CD4-positive, alpha-beta T cell (primary cell): ENCODE measurements at regions not wholly inside any gene's neighbourhood (a gene's known extent, or its start where the extent isn't known, plus 50 kb on each side); places are given as distances from the start of the nearest gene placed in this dataset.

Experiments
- ATAC-seq: fragments of 200-7000 bp; cut with Tn5 transposase; one replicate; pipeline ENCODE4 v1.10.0; 2022; ENCODE audit warnings: mild to moderate bottlenecking; ENCODE audit not compliant: poor library complexity
- CTCF ChIA-PET: fragments of 350-600 bp; sonication (Branson Sonifier 250); formaldehyde crosslinking; loops from one replicate; lab custom pipeline; 2021; ENCODE audit warnings: antibody characterized with exemption, inconsistent platforms; lab: Charles Lee
- POLR2A ChIA-PET: fragments of 350-600 bp; sonication (Branson Sonifier 250); formaldehyde crosslinking; loops from one replicate; lab custom pipeline; 2021; ENCODE audit warnings: antibody characterized with exemption, inconsistent platforms; lab: Charles Lee
- DNase-seq, 14 experiments: peaks; one replicate each; pipeline ENCODE4 v3.0.0-alpha.2; 2013 to 2020; ENCODE audit warnings: mixed read lengths in 2 of 14
- H3K27ac ChIP-seq, 2 donors: one replicate each; pipeline versions ENCODE4 v1.5.1 to v1.7.0; 2013; ENCODE audit warnings: low read length in 2 of 2, low read depth in 1 of 2, mild to moderate bottlenecking in 1 of 2
- H3K27me3 ChIP-seq, 2 experiments: 1 replicate in 1 of 2; 2 replicates in 1 of 2; pipeline versions ENCODE4 v1.6.1 to v1.7.0; 2013; ENCODE audit warnings: low read length in 2 of 2, control low read depth in 1 of 2, mild to moderate bottlenecking in 1 of 2, moderate library complexity in 1 of 2; ENCODE audit not compliant: insufficient read depth in 2 of 2, control insufficient read depth in 1 of 2
- H3K36me3 ChIP-seq: one replicate; pipeline ENCODE4 v1.6.1; 2013; ENCODE audit warnings: low read length, control low read depth; ENCODE audit not compliant: insufficient read depth
- H3K4me1 ChIP-seq: one replicate; pipeline ENCODE4 v1.6.1; 2013; ENCODE audit warnings: low read length, control low read depth; ENCODE audit not compliant: insufficient read depth
- H3K4me3 ChIP-seq: one replicate; pipeline ENCODE4 v1.5.1; 2013; ENCODE audit warnings: mild to moderate bottlenecking, low read length, moderate library complexity
- H3K9me3 ChIP-seq, 2 experiments: 1 replicate in 1 of 2; 2 replicates in 1 of 2; pipeline versions ENCODE4 v1.6.1 to v1.7.0; 2013; ENCODE audit warnings: low read length in 2 of 2, mild to moderate bottlenecking in 2 of 2, control low read depth in 1 of 2, moderate library complexity in 1 of 2; ENCODE audit not compliant: control insufficient read depth in 1 of 2, insufficient read depth in 1 of 2
- H3K27ac Mint-ChIP-seq: one replicate; pipeline ENCODE4 v1.8.0; 2020; ENCODE audit warnings: mixed read lengths
- H3K27me3 Mint-ChIP-seq: one replicate; pipeline ENCODE4 v1.8.0; 2021; ENCODE audit warnings: mixed read lengths
- H3K36me3 Mint-ChIP-seq: one replicate; pipeline ENCODE4 v1.8.0; 2021; ENCODE audit warnings: low read depth, mixed read lengths
- H3K4me1 Mint-ChIP-seq: one replicate; pipeline ENCODE4 v1.8.0; 2021; ENCODE audit warnings: low read depth, mixed read lengths
- H3K4me3 Mint-ChIP-seq: one replicate; pipeline ENCODE4 v1.8.0; 2020; ENCODE audit warnings: mild to moderate bottlenecking, mixed read lengths
- H3K9me3 Mint-ChIP-seq: one replicate; pipeline ENCODE4 v1.8.0; 2020; ENCODE audit warnings: mixed read lengths
- CTCF ChIP-seq: fragments of 200-600 bp; IDR thresholded peaks from one replicate; pipeline ENCODE4 v1.8.0; 2022; ENCODE audit warnings: antibody characterized with exemption, mild to moderate bottlenecking
- intact Hi-C, 2 experiments: fragments of 100-400 bp; cut with DNase I in 1 of 2; cut with micrococcal nuclease in 1 of 2; formaldehyde crosslinking; loops; one replicate each; pipeline versions ENCODE4 v1.15.1 to v1.9.0; 2023 to 2025; cut with DNase I, micrococcal nuclease

DNA sequence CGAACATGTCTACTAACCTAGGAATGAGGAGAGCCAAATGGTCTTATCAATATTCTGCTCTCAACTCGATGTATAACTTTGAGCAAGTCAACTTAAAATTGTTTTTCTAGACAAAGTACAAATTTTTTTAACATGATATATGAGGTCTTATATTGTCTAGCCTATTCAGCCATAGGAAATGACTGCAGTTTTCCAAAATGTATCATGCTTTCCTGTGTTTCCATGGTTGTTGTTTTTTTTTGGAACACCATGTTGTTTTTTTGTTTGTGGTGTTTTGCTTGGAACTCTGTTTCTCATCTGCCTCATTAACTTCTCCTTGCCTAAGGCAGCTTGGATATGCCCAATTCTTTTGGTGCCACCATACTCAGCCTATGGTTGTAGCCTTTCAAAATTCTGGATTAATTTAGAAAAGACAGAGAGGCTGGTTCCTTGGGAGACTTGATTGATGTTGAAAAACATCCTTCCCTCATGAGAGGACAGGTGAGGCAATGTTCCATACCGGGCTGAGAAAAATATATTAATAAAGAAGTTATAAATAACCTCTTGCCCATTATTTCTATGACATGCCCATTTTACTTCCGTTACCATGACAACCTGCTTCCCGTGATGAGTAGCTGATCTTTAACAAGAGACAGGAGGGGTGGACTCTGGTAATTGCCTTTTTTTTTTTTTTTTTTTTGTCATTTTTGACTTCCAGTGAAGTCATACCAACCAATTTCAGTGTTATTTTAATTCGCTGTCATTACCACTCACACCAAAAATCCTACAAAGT, 687.9 kb upstream of the GRM7 start:
- Mint-ChIP-seq H3K27ac (no peak overlapping the region), H3K9me3 (peaks cover 15% of the 10 kb centered on the region)
- POLR2A ChIA-PET: no interaction called here

DNA sequence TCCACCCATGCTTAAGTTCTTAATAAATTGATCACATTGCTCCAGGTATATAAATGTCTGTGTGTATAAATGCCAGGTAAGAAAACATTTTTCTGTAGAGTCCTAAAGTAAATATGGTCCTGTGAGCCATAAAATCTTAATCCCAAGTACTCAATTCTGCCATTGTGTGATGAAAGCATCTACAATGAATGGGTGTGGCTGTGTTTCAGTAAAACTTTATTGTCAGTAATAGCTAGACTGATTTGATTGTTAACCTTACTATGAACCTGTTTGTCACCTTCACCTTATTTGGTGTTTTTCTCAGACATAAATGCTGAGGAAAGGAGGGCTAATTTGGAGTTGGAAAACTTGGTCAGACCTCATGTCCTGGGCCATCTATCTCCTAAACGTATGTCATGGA, 683.5 kb upstream of the GRM7 start:
- no peaks in the 10 kb centered on the region for H3K36me3 ChIP-seq
- H3K27ac Mint-ChIP-seq: no peak overlapping the region
- peaks cover 2% of the 10 kb centered on the region for H3K9me3 Mint-ChIP-seq
- H3K9me3 ChIP-seq: no peaks in the 10 kb centered on the region
- H3K36me3 Mint-ChIP-seq: no peaks in the 10 kb centered on the region
- no peaks in the 10 kb centered on the region for H3K4me1 Mint-ChIP-seq
- H3K27me3 ChIP-seq: no peaks in the 10 kb centered on the region
- no peak overlapping the region for H3K4me3 ChIP-seq
- DNase-seq: no peak
- no peak for ATAC-seq
- intact Hi-C loops: loop anchor here in 1 of 2 experiments (2.0 kb wide), 1 partner anchor 21 kb away; no protein-coding TSS in a partner anchor
- ChIA-PET CTCF (no interaction called here), POLR2A (no interaction called here)
- no peak overlapping the region for H3K4me3 Mint-ChIP-seq
- H3K27ac ChIP-seq: no peak overlapping the region
- H3K4me1 ChIP-seq: no peaks in the 10 kb centered on the region
- H3K27me3 Mint-ChIP-seq: no peaks in the 10 kb centered on the region
- no peak for TF ChIP-seq CTCF

More for the DNA sequence above, 687.9 kb upstream of the GRM7 start:
- Mint-ChIP-seq H3K4me3 (no peak overlapping the region), H3K27me3 (no peaks in the 10 kb centered on the region), H3K36me3 (no peaks in the 10 kb centered on the region), H3K4me1 (no peaks in the 10 kb centered on the region)
- Histone ChIP-seq H3K4me1 (no peaks in the 10 kb centered on the region), H3K27me3 (no peaks in the 10 kb centered on the region), H3K9me3 (peaks cover 0 to 3% of the 10 kb centered on the region in 2 experiments), H3K36me3 (no peaks in the 10 kb centered on the region), H3K4me3 (no peak overlapping the region), H3K27ac (no peak overlapping the region)
- intact Hi-C loops: no loop called here
- DNase-seq (no peak), ATAC-seq (no peak)
- TF ChIP-seq CTCF: no peak
- CTCF ChIA-PET: no interaction called here

- H3K4me1 Mint-ChIP-seq: no peaks in the 10 kb centered on the region
- Histone ChIP-seq H3K4me1 (no peaks in the 10 kb centered on the region), H3K27ac (no peak overlapping the region), H3K36me3 (no peaks in the 10 kb centered on the region), H3K27me3 (no peaks in the 10 kb centered on the region), H3K4me3 (no peak overlapping the region), H3K9me3 (no peaks in the 10 kb centered on the region)
- no peaks in the 10 kb centered on the region for H3K36me3 Mint-ChIP-seq
- POLR2A ChIA-PET: no interaction called here
- TF ChIP-seq CTCF: no peak
- no peaks in the 10 kb centered on the region for H3K9me3 Mint-ChIP-seq
- H3K4me3 Mint-ChIP-seq: no peak overlapping the region
- CTCF ChIA-PET: no interaction called here
- H3K27me3 Mint-ChIP-seq: no peaks in the 10 kb centered on the region
- ATAC-seq (no peak), DNase-seq (no peak)
- no peak overlapping the region for H3K27ac Mint-ChIP-seq
- intact Hi-C loops: no loop called here
Measured at GRCh38 chr3:6179761-6180160, 681.2 kb upstream of the GRM7 start.
